H9 (cell line): ENCODE measurements at regions not wholly inside any gene's neighbourhood (a gene's known extent, or its start where the extent isn't known, plus 50 kb on each side); places are given as distances from the start of the nearest gene placed in this dataset.

Experiments used
- DNase-seq: peaks from one replicate; pipeline ENCODE4 v3.0.0-alpha.2; 2017
- H2AFZ ChIP-seq: one replicate; pipeline ENCODE4 v1.6.1; 2013; ENCODE audit warnings: mild to moderate bottlenecking, low read length, control low read depth, moderate library complexity
- H2AK5ac ChIP-seq: 2 replicates; pipeline ENCODE4 v1.6.1; 2013; ENCODE audit warnings: low read length, control low read depth, mixed read lengths; ENCODE audit not compliant: insufficient read length
- H2BK120ac ChIP-seq: one replicate; pipeline ENCODE4 v1.6.1; 2013; ENCODE audit warnings: low read depth, mild to moderate bottlenecking, low read length, control low read depth, inconsistent platforms; ENCODE audit not compliant: poor library complexity, severe bottlenecking
- H2BK12ac ChIP-seq: 2 replicates; pipeline ENCODE4 v1.6.1; 2013; ENCODE audit warnings: low read length, control low read depth, mixed read lengths, low read depth; ENCODE audit not compliant: insufficient read length
- H2BK15ac ChIP-seq: 2 replicates; pipeline ENCODE4 v1.6.1; 2013; ENCODE audit warnings: low read depth, low read length, control low read depth
- H2BK20ac ChIP-seq: one replicate; pipeline ENCODE4 v1.6.1; 2013; ENCODE audit warnings: low read depth, mild to moderate bottlenecking, low read length, control low read depth, inconsistent platforms; ENCODE audit not compliant: poor library complexity, severe bottlenecking
- H2BK5ac ChIP-seq: 2 replicates; pipeline ENCODE4 v1.6.1; 2013; ENCODE audit warnings: low read length, control low read depth, mixed read lengths; ENCODE audit not compliant: insufficient read length
- H3K14ac ChIP-seq: 2 replicates; pipeline ENCODE4 v1.6.1; 2013; ENCODE audit warnings: low read length, control low read depth; ENCODE audit not compliant: insufficient read depth
- H3K18ac ChIP-seq: 2 replicates; pipeline ENCODE4 v1.6.1; 2013; ENCODE audit warnings: low read depth, mild to moderate bottlenecking, mixed read lengths, low read length, control low read depth; ENCODE audit not compliant: insufficient read length
- H3K23ac ChIP-seq: 2 replicates; pipeline ENCODE4 v1.6.1; 2013; ENCODE audit warnings: low read length, control low read depth, mixed read lengths, low read depth; ENCODE audit not compliant: insufficient read length
- H3K23me2 ChIP-seq: 2 replicates; pipeline ENCODE4 v1.6.1; 2013; ENCODE audit warnings: low read depth, mild to moderate bottlenecking, mixed read lengths, low read length, control low read depth; ENCODE audit not compliant: insufficient read length, poor library complexity, severe bottlenecking
- H3K27ac ChIP-seq: 2 replicates; pipeline ENCODE4 v1.5.1; 2013; ENCODE audit warnings: low read length, control low read depth, mixed read lengths, low read depth; ENCODE audit not compliant: insufficient read length
- H3K27me3 ChIP-seq: 2 replicates; pipeline ENCODE4 v1.6.1; 2013; ENCODE audit warnings: low read length, control low read depth, inconsistent platforms; ENCODE audit not compliant: insufficient read depth
- H3K4ac ChIP-seq: 2 replicates; pipeline ENCODE4 v1.6.1; 2013; ENCODE audit warnings: low read depth, mild to moderate bottlenecking, control low read depth, inconsistent platforms, low read length, moderate library complexity
- H3K4me1 ChIP-seq: 2 replicates; pipeline ENCODE4 v1.6.1; 2013; ENCODE audit warnings: low read length, control low read depth, inconsistent platforms; ENCODE audit not compliant: insufficient read depth
- H3K4me2 ChIP-seq: 2 replicates; pipeline ENCODE4 v1.6.1; 2013; ENCODE audit warnings: low read length, control low read depth, mixed read lengths; ENCODE audit not compliant: insufficient read length, insufficient read depth
- H3K56ac ChIP-seq: 2 replicates; pipeline ENCODE4 v1.6.1; 2013; ENCODE audit warnings: low read depth, mild to moderate bottlenecking, mixed read lengths, low read length, control low read depth; ENCODE audit not compliant: insufficient read length
- H3K79me1 ChIP-seq: 2 replicates; pipeline ENCODE4 v1.6.1; 2013; ENCODE audit warnings: low read depth, mild to moderate bottlenecking, moderate library complexity, low read length, control low read depth, inconsistent platforms; ENCODE audit not compliant: insufficient read depth, poor library complexity, severe bottlenecking
- H3K79me2 ChIP-seq: 2 replicates; pipeline ENCODE4 v1.6.1; 2013; ENCODE audit warnings: low read length, control low read depth, inconsistent platforms; ENCODE audit not compliant: insufficient read depth
- H3K9ac ChIP-seq: 2 replicates; pipeline ENCODE4 v1.6.1; 2013; ENCODE audit warnings: low read length, control low read depth, mixed read lengths; ENCODE audit not compliant: insufficient read length; ENCODE audit errors: extremely low read depth
- H3K9me3 ChIP-seq: one replicate; pipeline ENCODE4 v1.6.1; 2013; ENCODE audit warnings: low read depth, low read length, inconsistent platforms; ENCODE audit not compliant: control insufficient read depth
- H3T11ph ChIP-seq: one replicate; pipeline ENCODE4 v1.6.1; 2013; ENCODE audit warnings: mild to moderate bottlenecking, low read length, control low read depth, inconsistent platforms
- H4K20me1 ChIP-seq: one replicate; pipeline ENCODE4 v1.6.1; 2013; ENCODE audit not compliant: control insufficient read depth, insufficient read length, insufficient read depth
- H4K5ac ChIP-seq: 2 replicates; pipeline ENCODE4 v1.6.1; 2013; ENCODE audit warnings: low read depth, mild to moderate bottlenecking, mixed read lengths, low read length, control low read depth; ENCODE audit not compliant: insufficient read length
- H4K8ac ChIP-seq: replicated peaks from 2 replicates; pipeline ENCODE4 v1.6.1; 2013; ENCODE audit warnings: low read length, control low read depth, mixed read lengths, low read depth; ENCODE audit not compliant: insufficient read length
- H4K91ac ChIP-seq: 2 replicates; pipeline ENCODE4 v1.6.1; 2013; ENCODE audit warnings: low read depth, mild to moderate bottlenecking, moderate library complexity, mixed read lengths, low read length, control low read depth; ENCODE audit not compliant: insufficient read length
- H3K27ac Mint-ChIP-seq, 3 experiments: 2 replicates in 2 of 3; 3 replicates in 1 of 3; pipeline ENCODE4 v1.8.0; 2020 to 2021; ENCODE audit warnings: mixed read lengths in 3 of 3, mild to moderate bottlenecking in 1 of 3, moderate library complexity in 1 of 3
- H3K27me3 Mint-ChIP-seq: 2 replicates; pipeline ENCODE4 v1.8.0; 2021; ENCODE audit warnings: low read depth, mild to moderate bottlenecking, moderate library complexity, mixed read lengths
- H3K36me3 Mint-ChIP-seq, 3 experiments: 2 replicates in 2 of 3; 3 replicates in 1 of 3; pipeline ENCODE4 v1.8.0; 2020 to 2021; ENCODE audit warnings: low read depth in 3 of 3, mixed read lengths in 3 of 3; ENCODE audit not compliant: insufficient read depth in 1 of 3
- H3K4me1 Mint-ChIP-seq, 2 experiments: 2 replicates each; pipeline ENCODE4 v1.8.0; 2020; ENCODE audit warnings: mixed read lengths in 2 of 2
- H3K4me3 Mint-ChIP-seq, 2 experiments: 2 replicates in 1 of 2; 3 replicates in 1 of 2; pipeline ENCODE4 v1.8.0; 2020 to 2021; ENCODE audit warnings: mild to moderate bottlenecking in 2 of 2, mixed read lengths in 2 of 2, moderate library complexity in 1 of 2
- H3K9me3 Mint-ChIP-seq, 2 experiments: 2 replicates in 1 of 2; 3 replicates in 1 of 2; pipeline ENCODE4 v1.8.0; 2020; ENCODE audit warnings: mild to moderate bottlenecking in 2 of 2, mixed read lengths in 2 of 2, moderate library complexity in 1 of 2
- WGBS: extraction: QIAGEN DNeasy Blood & Tissue Kit; methylation state at CpG from one replicate; pipeline ENCODE4 v1.1.7; 2013; ENCODE audit warnings: missing lambda C conversion rate, low lambda C conversion rate, mixed read lengths; ENCODE audit not compliant: insufficient read length; ENCODE audit errors: extremely low coverage; 5-methylcytosine and 5-hydroxymethylcytosine counted together
- TF ChIP-seq, protein P1 (sequence below): fragments of 200-600 bp; sonication (generic); conservative IDR thresholded peaks from 3 replicates; pipeline ENCODE4 v1.8.0; 2021; ENCODE audit warnings: antibody characterized with exemption, mild to moderate bottlenecking

- Histone ChIP-seq H4K20me1 (no peaks in the 10 kb centered on the region), H3T11ph (no peak overlapping the region), H2BK12ac (no peak overlapping the region), H3K4ac (no peak overlapping the region), H3K4me1 (no peaks in the 10 kb centered on the region; the same call in 1 of the 2 replicates), H3K79me2 (no peaks in the 10 kb centered on the region), H2BK15ac (no peak overlapping the region), H3K14ac (no peak overlapping the region), H2AK5ac (no peak overlapping the region), H3K23me2 (no peaks in the 10 kb centered on the region), H3K56ac (no peak overlapping the region), H2BK5ac (no peak overlapping the region), H4K8ac (no peak overlapping the region), H3K27ac (no peak overlapping the region), H4K5ac (no peak overlapping the region), H2BK120ac (no peak overlapping the region), H3K23ac (no peak overlapping the region), H3K9me3 (no peaks in the 10 kb centered on the region), H3K27me3 (no peaks in the 10 kb centered on the region), H2AFZ (no peak overlapping the region), H4K91ac (no peak overlapping the region), H2BK20ac (no peak overlapping the region), H3K18ac (no peak overlapping the region), H3K9ac (no peak overlapping the region), H3K4me2 (no peak overlapping the region), H3K79me1 (no peaks in the 10 kb centered on the region)
- WGBS: no CpG with 5 or more reads among the region's 3 CpGs
- Mint-ChIP-seq H3K27me3 (no peaks in the 10 kb centered on the region), H3K4me1 (peaks cover 27 to 36% of the 10 kb centered on the region in 2 experiments), H3K4me3 (no peak overlapping the region), H3K36me3 (no peaks in the 10 kb centered on the region; a peak in 1 of 7 replicates), H3K9me3 (no peaks in the 10 kb centered on the region; a peak in 1 of 5 replicates), H3K27ac (no peak overlapping the region)
- DNase-seq: no peak
- TF ChIP-seq, protein P1, sequence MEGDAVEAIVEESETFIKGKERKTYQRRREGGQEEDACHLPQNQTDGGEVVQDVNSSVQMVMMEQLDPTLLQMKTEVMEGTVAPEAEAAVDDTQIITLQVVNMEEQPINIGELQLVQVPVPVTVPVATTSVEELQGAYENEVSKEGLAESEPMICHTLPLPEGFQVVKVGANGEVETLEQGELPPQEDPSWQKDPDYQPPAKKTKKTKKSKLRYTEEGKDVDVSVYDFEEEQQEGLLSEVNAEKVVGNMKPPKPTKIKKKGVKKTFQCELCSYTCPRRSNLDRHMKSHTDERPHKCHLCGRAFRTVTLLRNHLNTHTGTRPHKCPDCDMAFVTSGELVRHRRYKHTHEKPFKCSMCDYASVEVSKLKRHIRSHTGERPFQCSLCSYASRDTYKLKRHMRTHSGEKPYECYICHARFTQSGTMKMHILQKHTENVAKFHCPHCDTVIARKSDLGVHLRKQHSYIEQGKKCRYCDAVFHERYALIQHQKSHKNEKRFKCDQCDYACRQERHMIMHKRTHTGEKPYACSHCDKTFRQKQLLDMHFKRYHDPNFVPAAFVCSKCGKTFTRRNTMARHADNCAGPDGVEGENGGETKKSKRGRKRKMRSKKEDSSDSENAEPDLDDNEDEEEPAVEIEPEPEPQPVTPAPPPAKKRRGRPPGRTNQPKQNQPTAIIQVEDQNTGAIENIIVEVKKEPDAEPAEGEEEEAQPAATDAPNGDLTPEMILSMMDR: no peak
Measured at GRCh38 chr1:87437663-87438295, 109.1 kb downstream of the LMO4 start.
